SIG-M5 treated with dmso at 0.1 percent for 504 hours (cell line): ENCODE measurements at regions not wholly inside any gene's neighbourhood (a gene's known extent, or its start where the extent isn't known, plus 50 kb on each side); places are given as distances from the start of the nearest gene placed in this dataset.

ENCODE experiments used
- DNase-seq: peaks from one replicate; lab custom pipeline; 2025; ENCODE audit not compliant: unreplicated experiment; lab: John Stamatoyannopoulos, UW

DNA sequence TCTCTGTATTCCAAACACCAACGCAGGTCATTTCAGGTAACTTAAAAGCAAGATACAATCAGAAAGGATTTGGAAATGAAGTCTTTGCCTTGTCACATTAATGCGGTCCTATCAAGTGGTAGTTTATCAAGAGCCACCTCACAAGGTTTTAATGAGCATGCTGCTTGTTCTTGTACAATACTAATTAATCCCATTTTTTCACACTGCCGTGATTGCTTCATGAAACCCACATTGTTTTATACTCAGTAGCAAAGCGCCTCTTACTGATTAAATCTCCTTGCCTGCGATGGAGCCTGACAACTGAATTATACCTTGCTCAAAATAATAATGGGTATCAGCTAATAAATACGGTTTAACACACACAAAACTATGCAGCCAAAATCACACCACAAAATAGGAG lies 234.1 kb upstream of the TSHZ2 start:
- DNase-seq = no peak

DNA sequence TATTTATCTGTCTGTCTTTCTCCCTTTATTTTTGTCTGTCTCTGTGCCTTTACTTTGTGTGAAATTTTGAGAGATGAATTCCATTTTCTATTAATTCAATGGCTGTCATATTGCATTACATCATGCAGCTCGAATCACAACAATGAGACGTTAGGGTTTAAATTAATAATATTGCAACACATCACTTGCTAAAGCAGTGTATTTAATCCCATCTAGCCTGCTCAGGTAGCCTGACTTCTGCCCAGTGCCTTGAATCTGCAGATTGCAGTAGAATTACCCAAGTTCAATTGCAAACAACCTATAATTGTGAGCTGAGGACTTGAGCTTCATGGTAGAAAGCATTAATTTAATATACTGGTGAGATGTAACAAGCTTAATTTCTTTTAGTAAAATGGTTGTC lies 235.7 kb upstream of the TSHZ2 start:
- no peak for DNase-seq

DNA sequence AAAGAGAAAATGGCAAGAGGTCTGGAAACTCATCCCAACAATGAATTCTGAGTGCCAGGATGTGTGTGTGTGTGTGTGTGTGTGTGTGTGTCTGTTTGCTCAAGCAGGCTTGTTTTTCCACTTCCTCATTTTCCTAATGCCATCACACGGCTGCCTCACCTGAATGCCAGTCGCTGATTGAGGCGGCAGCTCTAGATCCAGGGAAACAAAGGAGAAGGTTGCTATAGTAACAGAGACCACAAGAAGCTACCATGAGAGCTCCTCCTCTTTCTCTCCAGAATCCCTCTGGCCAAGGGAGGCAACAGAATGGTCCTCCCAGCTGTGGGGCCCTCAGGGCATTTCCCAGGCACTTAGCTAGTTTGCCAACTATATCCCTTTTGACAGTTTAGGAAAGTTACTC lies 241.1 kb upstream of the TSHZ2 start:
- no peak for DNase-seq

DNA sequence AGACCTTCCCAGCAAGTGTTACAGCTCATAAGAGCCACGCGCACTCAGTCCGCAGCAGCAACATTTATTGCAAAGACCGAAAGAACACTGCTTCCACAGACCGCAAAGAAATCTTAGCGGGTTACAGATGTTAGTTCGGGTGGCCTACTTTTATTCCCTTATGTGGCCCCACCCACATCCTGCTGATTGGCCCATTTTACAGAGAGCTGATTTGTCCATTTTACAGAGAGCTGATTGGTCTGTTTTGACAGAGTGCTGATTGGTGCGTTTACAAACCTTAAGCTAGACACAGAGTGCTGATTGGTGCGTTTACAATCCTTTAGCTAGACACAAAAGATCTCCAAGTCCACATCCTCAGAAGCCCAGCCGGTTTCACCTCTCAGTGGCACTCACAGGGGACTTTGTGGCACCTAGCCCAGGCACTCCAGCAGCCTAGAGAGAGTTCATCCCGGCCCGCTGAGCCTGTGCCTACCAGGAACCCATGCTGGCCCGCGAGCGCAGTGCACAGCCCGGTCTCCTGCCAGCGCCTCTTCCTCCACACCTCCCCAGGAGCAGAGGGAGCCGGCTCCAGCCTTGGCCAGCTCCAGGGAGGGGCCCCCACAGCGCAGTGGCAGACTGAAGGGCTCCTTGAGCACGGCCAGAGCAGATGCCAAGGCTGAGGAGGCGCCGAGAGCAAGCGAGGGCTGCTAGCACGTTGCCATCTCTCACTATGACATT lies 244.3 kb upstream of the TSHZ2 start:
- DNase-seq = no peak

DNA sequence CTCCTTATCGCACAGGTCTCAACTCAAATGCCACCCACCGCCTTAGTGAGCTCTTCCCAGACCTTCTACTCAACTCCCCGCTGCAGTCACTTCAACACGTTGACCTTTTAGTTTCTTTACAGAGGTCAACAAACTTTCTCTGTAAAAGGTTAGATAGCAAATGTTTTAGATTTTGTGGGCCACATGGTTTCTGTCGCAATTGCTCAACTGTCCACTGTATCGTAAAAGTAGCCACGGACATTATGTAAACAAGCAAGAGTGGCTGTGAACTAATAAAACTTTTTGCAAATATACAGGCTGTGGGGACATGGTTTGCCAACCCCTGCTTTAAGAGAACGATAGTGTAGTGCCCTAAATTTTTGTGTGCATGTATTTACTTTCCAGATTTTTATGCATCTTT lies 247.6 kb upstream of the TSHZ2 start:
- no peak for DNase-seq

DNA sequence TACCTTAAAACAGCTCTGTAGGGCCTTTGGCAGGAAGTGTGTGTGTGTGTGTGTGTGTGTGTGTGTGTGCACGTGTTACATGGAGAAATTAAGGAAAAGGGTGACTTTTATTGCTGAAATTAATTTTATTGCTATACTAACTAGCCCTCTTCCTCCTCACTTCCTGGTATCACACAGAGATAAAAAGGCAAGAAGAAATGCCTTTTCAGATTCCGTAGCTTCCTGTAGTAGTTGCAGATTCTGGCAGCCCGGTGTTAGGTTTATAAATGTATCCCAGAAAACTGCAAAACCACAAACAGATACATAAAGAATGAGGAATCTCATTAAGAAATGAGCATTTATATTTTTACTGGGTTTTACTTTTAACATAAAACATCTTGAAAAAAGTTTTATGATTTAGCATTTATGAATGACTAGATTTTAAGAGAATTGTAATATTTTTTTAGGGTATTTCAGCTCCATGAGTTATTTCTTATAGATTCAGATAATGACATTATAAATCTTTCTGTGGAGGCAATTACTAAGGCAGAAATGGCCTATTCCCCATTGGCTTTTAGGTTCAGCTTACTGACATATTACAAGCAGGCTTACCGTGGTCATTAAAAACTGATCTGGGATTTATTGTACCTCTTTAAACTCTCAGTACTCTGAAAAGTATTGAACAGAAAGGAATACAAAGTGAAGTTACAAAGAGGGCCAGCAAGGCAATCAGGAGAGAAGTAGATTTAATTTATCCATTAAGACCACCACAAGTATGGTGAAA lies 249.1 kb upstream of the TSHZ2 start:
- no peak for DNase-seq

DNA sequence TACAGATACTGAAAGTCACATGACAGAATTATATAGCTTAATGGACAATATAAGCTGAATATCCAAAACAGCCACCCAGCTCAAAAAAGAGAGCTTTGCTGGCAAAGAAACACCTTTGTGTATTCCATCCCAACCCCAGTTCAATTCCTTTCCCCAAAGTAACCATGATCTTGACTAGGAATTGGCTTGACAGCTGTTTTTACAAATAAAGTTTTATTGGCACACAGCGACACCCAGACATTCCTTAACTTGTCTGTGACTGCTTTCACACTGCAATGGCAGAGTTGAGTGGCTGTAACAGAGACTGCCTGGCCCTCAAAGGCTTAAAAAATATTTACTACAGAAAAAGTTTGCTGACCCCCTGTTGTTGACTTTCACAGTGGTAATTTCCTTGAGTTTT lies 264.0 kb upstream of the TSHZ2 start:
- no peak for DNase-seq

DNA sequence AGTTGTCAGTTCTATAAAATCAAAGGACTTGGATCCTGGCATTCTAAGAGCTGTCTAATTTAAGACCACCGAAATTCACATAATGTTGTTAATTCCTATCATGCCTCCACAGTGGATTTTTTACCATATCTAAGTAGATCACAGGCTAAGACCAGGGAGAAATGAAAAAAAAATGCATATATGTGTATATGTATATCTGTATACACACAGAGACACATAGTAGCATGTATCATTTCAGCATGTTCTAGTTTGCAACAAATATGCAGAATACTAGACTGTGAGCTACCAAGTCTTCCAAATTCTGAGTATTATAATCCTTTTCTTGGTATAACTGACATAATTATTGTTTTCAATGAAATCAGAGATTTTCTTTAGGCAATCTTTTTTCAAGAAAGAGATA lies 267.6 kb upstream of the TSHZ2 start:
- no peak for DNase-seq

DNA sequence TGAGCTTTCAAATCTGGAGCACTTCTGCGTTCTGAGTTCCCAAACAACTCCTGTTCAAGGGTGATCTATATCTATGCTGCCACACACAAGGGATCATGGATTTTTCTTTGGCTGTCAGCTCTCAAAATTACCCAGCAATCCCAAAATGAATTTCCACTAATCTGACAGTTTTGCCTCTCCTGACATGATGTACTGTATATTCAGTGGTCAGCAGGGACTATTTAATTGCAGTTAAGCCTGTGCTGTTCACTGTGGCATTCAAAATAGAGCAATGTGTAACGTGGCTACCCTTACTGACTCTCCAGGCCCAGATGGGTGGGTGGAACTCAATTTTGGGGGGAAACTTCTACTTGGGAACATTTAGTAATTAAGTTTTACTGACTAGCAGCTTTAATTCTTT lies 283.8 kb upstream of the TSHZ2 start:
- DNase-seq = no peak

DNA sequence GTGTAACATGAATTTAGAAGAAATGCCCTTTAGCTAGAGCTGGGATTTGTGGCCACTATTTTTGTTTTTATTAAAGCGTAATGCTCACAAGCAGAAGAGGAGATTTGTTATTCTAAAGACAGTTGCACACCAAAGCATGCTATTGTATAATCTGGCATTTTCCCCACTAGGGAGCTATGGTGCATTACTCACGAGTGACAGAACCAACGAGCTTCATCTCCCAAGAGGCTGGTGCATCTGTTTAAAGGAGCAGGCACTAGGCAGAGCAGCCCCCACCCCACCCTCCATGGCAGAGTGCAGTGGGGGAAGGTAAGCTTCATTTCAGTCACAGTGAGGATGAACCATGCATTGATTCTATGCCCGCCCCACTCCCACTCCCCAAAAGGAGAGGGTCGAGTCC lies 287.3 kb upstream of the TSHZ2 start:
- DNase-seq = no peak

DNA sequence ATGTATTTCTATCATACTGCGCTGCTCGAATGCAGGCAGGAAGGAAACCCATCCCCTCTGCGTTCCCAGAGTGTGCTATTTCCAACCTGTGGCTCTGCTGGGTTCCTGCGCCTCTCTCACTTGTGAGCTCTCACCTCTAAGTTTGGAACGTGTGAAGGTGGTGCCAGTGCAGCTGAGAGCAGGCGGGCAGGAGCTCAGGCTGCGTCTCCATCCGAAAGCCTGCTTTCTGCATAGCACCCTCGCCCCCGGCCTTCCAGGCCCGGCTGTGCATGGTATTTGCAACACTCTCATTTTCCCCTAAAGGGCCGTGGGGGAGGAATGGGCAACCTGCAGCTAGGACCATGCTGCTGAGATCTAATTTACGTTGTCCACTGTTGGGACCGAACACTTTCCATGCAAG lies 288.0 kb upstream of the TSHZ2 start:
- DNase-seq = no peak

DNA sequence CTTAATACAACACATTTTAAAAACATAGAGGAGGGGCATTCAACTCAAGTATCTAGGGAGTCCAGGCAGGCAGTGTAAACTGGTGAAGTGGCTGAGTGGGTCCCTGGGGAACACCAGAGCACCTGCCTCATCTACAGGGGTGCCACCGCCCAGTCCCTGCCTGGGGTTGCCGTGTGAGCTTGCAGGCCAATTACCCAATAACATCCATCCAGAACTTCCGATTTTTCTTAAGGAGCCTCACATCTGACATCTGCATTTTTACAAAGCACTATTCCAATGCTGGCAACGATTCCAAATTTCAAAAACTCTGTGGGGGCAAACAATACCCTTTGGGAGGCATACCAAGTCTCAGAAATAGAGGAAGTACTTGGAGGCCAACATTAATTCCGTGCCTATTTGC lies 288.4 kb upstream of the TSHZ2 start:
- DNase-seq = no peak

DNA sequence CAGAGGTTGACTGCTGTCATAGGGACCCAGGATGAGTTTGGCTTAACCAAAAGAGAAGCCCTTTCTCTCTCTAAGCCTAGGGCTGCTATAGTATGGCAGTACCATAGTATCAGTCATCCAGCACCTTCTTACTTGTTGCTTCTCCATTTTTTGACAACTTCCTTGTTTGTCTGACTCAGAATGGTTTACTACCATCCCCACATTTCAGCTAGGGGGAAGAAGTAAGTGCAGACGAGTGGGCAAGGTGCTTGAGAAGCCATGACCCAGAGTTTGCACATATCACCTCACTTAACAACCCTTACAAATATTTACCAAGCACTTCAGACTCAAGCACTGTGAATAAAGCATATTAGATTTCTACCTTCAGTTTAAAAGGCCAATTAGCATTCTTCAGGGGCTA lies 289.9 kb upstream of the TSHZ2 start:
- no peak for DNase-seq

DNA sequence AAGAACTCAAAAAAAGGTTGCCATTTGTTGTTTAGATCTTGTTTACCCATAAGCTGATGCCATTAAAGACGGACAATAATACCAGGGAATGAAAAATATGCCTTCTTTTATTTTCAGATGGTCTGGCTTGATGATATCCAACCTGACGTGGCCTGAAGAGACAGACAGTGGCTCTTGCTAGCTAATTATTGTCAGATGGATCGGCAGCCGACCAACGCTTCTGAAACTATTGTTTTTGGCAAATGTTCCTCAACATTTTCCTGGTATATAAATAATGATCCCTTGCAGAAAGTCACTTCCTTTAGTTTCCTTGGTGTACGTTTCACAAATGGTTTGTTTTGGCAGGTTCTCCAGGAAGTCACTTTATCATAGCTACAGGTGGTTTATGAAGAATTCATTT lies 290.9 kb upstream of the TSHZ2 start:
- no peak for DNase-seq

DNA sequence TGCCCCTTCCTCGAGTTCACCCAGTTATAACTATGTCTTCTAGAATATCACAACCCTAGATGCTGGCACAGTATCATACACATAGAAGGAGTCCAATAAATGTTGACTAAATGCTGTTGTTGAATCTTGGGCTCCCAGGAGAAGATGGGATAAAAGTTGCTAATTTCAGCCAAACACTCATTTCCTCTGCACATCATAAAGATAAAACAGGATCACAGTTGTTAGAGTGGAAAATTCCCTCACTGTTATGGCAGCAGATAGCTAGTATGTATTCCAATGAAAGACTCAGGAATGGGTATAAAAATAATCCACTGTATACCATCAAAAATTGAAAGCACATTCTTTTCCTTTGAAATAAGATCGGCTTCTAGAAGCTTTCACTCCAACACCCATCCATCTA lies 294.9 kb upstream of the TSHZ2 start:
- DNase-seq = no peak

DNA sequence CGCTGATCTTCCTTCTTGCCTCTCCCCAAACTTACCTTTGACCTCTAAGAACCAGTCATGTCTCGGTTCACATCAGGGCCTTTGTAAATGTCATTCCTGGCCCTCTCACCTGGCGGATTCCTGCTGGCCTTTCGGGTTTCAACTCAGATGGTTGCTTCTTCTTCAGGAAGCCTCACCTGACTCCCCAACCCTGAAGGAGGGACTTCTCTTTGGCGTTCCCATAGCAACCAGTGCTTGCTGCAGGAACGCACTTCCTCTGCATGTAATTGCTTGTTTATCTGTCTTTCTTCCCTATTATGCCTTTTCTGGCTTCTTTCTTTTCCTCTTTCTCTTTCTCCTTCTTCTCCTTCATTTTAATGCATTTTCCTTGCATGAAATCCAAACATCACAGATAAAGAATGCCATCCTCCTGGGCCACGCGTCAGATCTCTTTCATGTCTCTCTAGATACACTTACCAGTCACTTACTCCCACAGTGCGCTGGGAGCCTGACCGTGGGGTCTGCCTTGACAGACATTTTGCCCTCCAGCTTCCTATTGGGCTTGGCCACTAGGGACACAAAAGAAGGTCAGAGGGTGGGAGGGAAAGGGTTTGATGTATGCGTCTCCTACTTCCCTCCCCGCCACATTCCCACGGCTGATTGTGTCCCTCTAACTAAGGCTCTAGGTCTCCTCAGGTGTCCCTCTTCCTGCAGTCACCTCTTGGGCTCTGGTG lies 295.7 kb upstream of the TSHZ2 start:
- no peak for DNase-seq

DNA sequence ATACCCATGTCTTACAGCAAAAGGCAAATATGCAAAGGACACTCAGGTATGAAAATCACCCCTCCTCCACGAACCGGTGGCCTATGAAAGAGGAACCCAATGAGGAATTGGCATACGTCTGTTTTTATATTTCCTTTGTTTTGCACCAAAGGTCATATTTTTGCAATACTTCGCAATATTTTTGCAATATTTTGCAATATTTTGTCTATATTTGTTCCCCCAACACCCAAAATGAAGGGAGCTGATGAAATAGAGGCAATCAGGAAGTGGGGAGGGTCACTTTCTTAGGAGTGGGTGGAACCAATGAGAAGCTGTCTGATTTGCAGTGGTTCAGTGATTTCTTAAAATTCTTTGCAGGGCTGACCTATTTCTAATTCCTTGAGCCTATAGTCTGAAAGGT lies 296.8 kb upstream of the TSHZ2 start:
- no peak for DNase-seq

DNA sequence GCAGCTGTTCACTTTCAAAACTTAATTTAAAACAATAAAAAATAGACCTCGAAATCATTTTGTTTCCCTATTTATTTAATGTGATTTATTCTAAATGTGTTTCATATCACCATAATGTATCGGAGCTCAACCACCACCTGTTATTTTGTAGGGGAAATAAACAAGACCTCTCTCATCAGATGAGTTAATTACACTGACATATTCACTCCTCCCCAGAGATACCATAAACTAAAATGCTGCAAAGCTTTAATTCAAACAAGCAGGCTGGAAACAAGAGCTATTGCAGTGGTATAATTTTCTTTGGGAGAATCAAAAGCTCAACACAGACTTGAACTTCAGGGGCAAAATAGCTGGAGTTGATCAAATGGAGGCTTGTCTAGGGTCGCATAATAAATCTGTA lies 303.5 kb upstream of the TSHZ2 start:
- DNase-seq = no peak

DNA sequence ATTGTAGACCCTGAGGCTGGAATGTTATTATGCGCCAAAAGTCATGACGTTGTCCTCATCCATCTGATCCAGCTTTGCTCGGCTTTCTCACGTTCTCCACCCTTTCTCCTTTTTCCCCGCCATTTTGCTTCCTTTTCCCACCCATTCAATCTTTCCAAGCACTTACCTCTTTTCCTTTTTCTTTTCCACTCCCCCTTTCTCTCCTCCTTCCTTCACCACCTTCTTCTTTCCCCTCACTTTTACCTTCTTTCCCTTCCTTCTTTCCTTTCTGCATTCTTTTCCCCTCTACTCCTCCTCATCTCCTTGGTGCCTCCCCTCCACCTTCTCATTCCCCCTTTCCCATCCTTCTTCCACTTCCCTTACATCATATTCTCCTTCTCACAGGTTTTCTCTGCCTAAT lies 304.8 kb upstream of the TSHZ2 start:
- DNase-seq = no peak

DNA sequence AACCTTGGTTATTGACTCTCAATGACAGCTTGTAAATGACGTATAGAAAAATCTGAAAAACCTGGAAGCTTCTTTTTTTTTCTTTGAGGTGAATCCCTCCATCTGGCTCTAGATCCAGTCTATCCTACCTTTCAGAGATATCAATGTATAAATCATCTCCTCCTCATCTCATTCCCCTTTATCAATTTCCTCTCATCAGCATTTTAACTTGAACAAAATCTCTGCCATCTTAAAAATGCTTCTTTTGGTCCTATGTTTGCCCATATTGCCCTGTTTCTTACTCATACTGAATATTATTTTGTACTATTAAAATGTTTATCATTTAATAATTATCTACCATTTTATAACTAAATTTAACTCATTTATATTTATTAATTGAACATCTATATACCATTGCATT lies 306.7 kb upstream of the TSHZ2 start:
- no peak for DNase-seq

DNA sequence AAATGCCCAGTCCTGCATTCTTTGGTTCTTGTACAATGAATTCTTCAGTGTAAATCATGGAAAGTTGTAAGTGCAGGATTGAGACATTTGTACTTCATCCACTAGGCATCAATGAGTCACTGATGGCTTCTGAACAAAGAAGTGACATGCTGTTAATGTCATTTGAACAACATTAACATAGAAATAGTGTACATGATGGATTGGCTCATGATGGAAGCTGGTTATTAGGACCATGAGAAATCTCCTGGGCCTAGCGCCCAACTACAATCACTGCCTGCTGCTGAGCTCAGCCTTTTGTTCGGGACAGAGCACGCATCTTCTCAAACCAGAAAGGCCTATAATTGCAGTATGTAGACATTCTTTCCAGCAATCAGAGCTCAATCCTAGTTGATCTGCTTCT lies 316.8 kb upstream of the TSHZ2 start:
- DNase-seq = no peak

DNA sequence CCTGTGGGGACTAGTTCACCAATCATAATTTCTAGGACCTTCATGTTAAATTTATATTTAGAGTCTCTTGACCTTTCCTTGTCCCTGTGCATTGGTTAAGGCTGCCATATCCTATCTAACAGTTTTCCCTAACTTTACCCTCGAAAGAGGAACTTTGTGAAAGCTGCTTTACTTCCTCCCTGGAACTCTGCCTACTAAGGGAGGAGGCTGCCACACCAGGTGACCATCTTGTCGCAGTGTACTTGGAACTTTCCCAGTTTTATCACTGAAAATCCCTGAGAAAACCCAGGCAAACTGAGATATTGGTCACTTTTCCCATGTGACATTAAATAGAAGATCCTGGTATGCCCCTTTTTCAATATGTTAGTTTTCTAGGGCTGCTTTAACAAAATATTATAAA lies 317.6 kb upstream of the TSHZ2 start:
- DNase-seq = no peak
